ENCODE measurements at regions not wholly inside any gene's neighbourhood (a gene's known extent, or its start where the extent isn't known, plus 50 kb on each side); places are given as distances from the start of the nearest gene placed in this dataset.
A peak's percentile ranks its signal among the peaks of the same experiment; 100 is the strongest.

- peak in 1 of 2 experiments; percentile 38 for DNase-seq
- Histone ChIP-seq H3K27ac (no peak overlapping the region), H4K20me1 (ENCODE audit: insufficient read depth) (no peaks in the 10 kb centered on the region), H3K4me3 (no peak overlapping the region), H3K9me3 (ENCODE audit: insufficient read depth, low read depth) (no peaks in the 10 kb centered on the region), H3K27me3 (ENCODE audit: insufficient read depth, low read depth) (no peaks in the 10 kb centered on the region), H3K9me2 (ENCODE audit: insufficient read depth) (no peaks in the 10 kb centered on the region), H3K79me2 (ENCODE audit: low read depth) (no peaks in the 10 kb centered on the region), H3F3A (ENCODE audit: insufficient read depth, low read depth) (peaks cover 5% of the 10 kb centered on the region; the same call in 1 of the 2 replicates), H3K4me1 (replicated peaks; ENCODE audit: insufficient read depth) (peaks cover 30% of the 10 kb centered on the region), H2AFZ (no peak overlapping the region), H3K4me2 (peak overlapping the region; percentile 40), H3K36me3 (ENCODE audit: low read depth) (no peaks in the 10 kb centered on the region)
- ChIA-PET CTCF (no interaction called here), POLR2A (ENCODE audit: unreplicated experiment) (no interaction called here)
- intact Hi-C loops (cut with micrococcal nuclease; ENCODE audit: unreplicated experiment): loop anchor here (5.0 kb wide), 2 partner anchors 218 to 278 kb away; no protein-coding TSS in a partner anchor
- no peak for TF ChIP-seq EZH2 (IDR thresholded peaks at IDR 0.05; ENCODE audit: low read depth)
- no peak for TF ChIP-seq CTCF (conservative IDR thresholded peaks at IDR 0.05)
- no TSS peak for BruUV-seq (replicated peaks)
These were observed 280.7 kb upstream of the CITED2 start for GRCh38 chr6:139654888-139655782.

- ChIA-PET POLR2A (ENCODE audit: unreplicated experiment) (interaction anchor here (0.6 kb wide), 1 partner anchor 1267 kb away, joined by 5 read pairs; no protein-coding TSS in a partner anchor), CTCF (no interaction called here)
- DNase-seq: no peak
- Histone ChIP-seq H3K27me3 (ENCODE audit: insufficient read depth, low read depth) (no peaks in the 10 kb centered on the region), H3K79me2 (ENCODE audit: low read depth) (no peaks in the 10 kb centered on the region), H3F3A (ENCODE audit: insufficient read depth, low read depth) (peaks cover 5% of the 10 kb centered on the region; the same call in 1 of the 2 replicates), H3K4me1 (replicated peaks; ENCODE audit: insufficient read depth) (peaks cover 28% of the 10 kb centered on the region), H3K4me3 (no peak overlapping the region), H3K27ac (no peak overlapping the region), H2AFZ (no peak overlapping the region), H3K9me2 (ENCODE audit: insufficient read depth) (no peaks in the 10 kb centered on the region), H4K20me1 (ENCODE audit: insufficient read depth) (no peaks in the 10 kb centered on the region), H3K9me3 (ENCODE audit: insufficient read depth, low read depth) (no peaks in the 10 kb centered on the region), H3K4me2 (no peak overlapping the region), H3K36me3 (ENCODE audit: low read depth) (no peaks in the 10 kb centered on the region)
- no TSS peak for BruUV-seq (replicated peaks)
- no peak for TF ChIP-seq CTCF (conservative IDR thresholded peaks at IDR 0.05)
- TF ChIP-seq EZH2 (IDR thresholded peaks at IDR 0.05; ENCODE audit: low read depth): no peak
- intact Hi-C loops (cut with micrococcal nuclease; ENCODE audit: unreplicated experiment): no loop called here
These were observed 279.9 kb upstream of the CITED2 start for GRCh38 chr6:139654309-139654708.

- Histone ChIP-seq H3F3A (ENCODE audit: insufficient read depth, low read depth) (peaks cover 5% of the 10 kb centered on the region; the same call in 1 of the 2 replicates), H3K27me3 (ENCODE audit: insufficient read depth, low read depth) (no peaks in the 10 kb centered on the region), H2AFZ (no peak overlapping the region), H4K20me1 (ENCODE audit: insufficient read depth) (no peaks in the 10 kb centered on the region), H3K4me3 (no peak overlapping the region), H3K4me2 (no peak overlapping the region), H3K27ac (no peak overlapping the region), H3K4me1 (replicated peaks; ENCODE audit: insufficient read depth) (peaks cover 24% of the 10 kb centered on the region), H3K9me3 (ENCODE audit: insufficient read depth, low read depth) (no peaks in the 10 kb centered on the region), H3K79me2 (ENCODE audit: low read depth) (no peaks in the 10 kb centered on the region), H3K36me3 (ENCODE audit: low read depth) (no peaks in the 10 kb centered on the region), H3K9me2 (ENCODE audit: insufficient read depth) (no peaks in the 10 kb centered on the region)
- TF ChIP-seq EZH2 (IDR thresholded peaks at IDR 0.05; ENCODE audit: low read depth) (no peak), CTCF (conservative IDR thresholded peaks at IDR 0.05) (no peak)
- POLR2A ChIA-PET (ENCODE audit: unreplicated experiment): no interaction called here
- DNase-seq: no peak
- intact Hi-C loops (cut with micrococcal nuclease; ENCODE audit: unreplicated experiment): no loop called here
- CTCF ChIA-PET: no interaction called here
- no TSS peak for BruUV-seq (replicated peaks)
These were observed 278.7 kb upstream of the CITED2 start for GRCh38 chr6:139653111-139653510.

All from PC-9 (cell line).